H9 (cell line): ENCODE measurements at regions not wholly inside any gene's neighbourhood (a gene's known extent, or its start where the extent isn't known, plus 50 kb on each side); places are given as distances from the start of the nearest gene placed in this dataset.

Experiments
- DNase-seq: peaks from one replicate; pipeline ENCODE4 v3.0.0-alpha.2; 2017
- H2AFZ ChIP-seq: one replicate; pipeline ENCODE4 v1.6.1; 2013; ENCODE audit warnings: mild to moderate bottlenecking, low read length, control low read depth, moderate library complexity
- H2AK5ac ChIP-seq: 2 replicates; pipeline ENCODE4 v1.6.1; 2013; ENCODE audit warnings: low read length, control low read depth, mixed read lengths; ENCODE audit not compliant: insufficient read length
- H2BK120ac ChIP-seq: one replicate; pipeline ENCODE4 v1.6.1; 2013; ENCODE audit warnings: low read depth, mild to moderate bottlenecking, low read length, control low read depth, inconsistent platforms; ENCODE audit not compliant: poor library complexity, severe bottlenecking
- H2BK12ac ChIP-seq: 2 replicates; pipeline ENCODE4 v1.6.1; 2013; ENCODE audit warnings: low read length, control low read depth, mixed read lengths, low read depth; ENCODE audit not compliant: insufficient read length
- H2BK15ac ChIP-seq: 2 replicates; pipeline ENCODE4 v1.6.1; 2013; ENCODE audit warnings: low read depth, low read length, control low read depth
- H2BK20ac ChIP-seq: one replicate; pipeline ENCODE4 v1.6.1; 2013; ENCODE audit warnings: low read depth, mild to moderate bottlenecking, low read length, control low read depth, inconsistent platforms; ENCODE audit not compliant: poor library complexity, severe bottlenecking
- H2BK5ac ChIP-seq: 2 replicates; pipeline ENCODE4 v1.6.1; 2013; ENCODE audit warnings: low read length, control low read depth, mixed read lengths; ENCODE audit not compliant: insufficient read length
- H3K14ac ChIP-seq: 2 replicates; pipeline ENCODE4 v1.6.1; 2013; ENCODE audit warnings: low read length, control low read depth; ENCODE audit not compliant: insufficient read depth
- H3K18ac ChIP-seq: 2 replicates; pipeline ENCODE4 v1.6.1; 2013; ENCODE audit warnings: low read depth, mild to moderate bottlenecking, mixed read lengths, low read length, control low read depth; ENCODE audit not compliant: insufficient read length
- H3K23ac ChIP-seq: 2 replicates; pipeline ENCODE4 v1.6.1; 2013; ENCODE audit warnings: low read length, control low read depth, mixed read lengths, low read depth; ENCODE audit not compliant: insufficient read length
- H3K23me2 ChIP-seq: 2 replicates; pipeline ENCODE4 v1.6.1; 2013; ENCODE audit warnings: low read depth, mild to moderate bottlenecking, mixed read lengths, low read length, control low read depth; ENCODE audit not compliant: insufficient read length, poor library complexity, severe bottlenecking
- H3K27ac ChIP-seq: 2 replicates; pipeline ENCODE4 v1.5.1; 2013; ENCODE audit warnings: low read length, control low read depth, mixed read lengths, low read depth; ENCODE audit not compliant: insufficient read length
- H3K27me3 ChIP-seq: 2 replicates; pipeline ENCODE4 v1.6.1; 2013; ENCODE audit warnings: low read length, control low read depth, inconsistent platforms; ENCODE audit not compliant: insufficient read depth
- H3K4ac ChIP-seq: 2 replicates; pipeline ENCODE4 v1.6.1; 2013; ENCODE audit warnings: low read depth, mild to moderate bottlenecking, control low read depth, inconsistent platforms, low read length, moderate library complexity
- H3K4me1 ChIP-seq: 2 replicates; pipeline ENCODE4 v1.6.1; 2013; ENCODE audit warnings: low read length, control low read depth, inconsistent platforms; ENCODE audit not compliant: insufficient read depth
- H3K4me2 ChIP-seq: 2 replicates; pipeline ENCODE4 v1.6.1; 2013; ENCODE audit warnings: low read length, control low read depth, mixed read lengths; ENCODE audit not compliant: insufficient read length, insufficient read depth
- H3K56ac ChIP-seq: 2 replicates; pipeline ENCODE4 v1.6.1; 2013; ENCODE audit warnings: low read depth, mild to moderate bottlenecking, mixed read lengths, low read length, control low read depth; ENCODE audit not compliant: insufficient read length
- H3K79me1 ChIP-seq: 2 replicates; pipeline ENCODE4 v1.6.1; 2013; ENCODE audit warnings: low read depth, mild to moderate bottlenecking, moderate library complexity, low read length, control low read depth, inconsistent platforms; ENCODE audit not compliant: insufficient read depth, poor library complexity, severe bottlenecking
- H3K79me2 ChIP-seq: 2 replicates; pipeline ENCODE4 v1.6.1; 2013; ENCODE audit warnings: low read length, control low read depth, inconsistent platforms; ENCODE audit not compliant: insufficient read depth
- H3K9ac ChIP-seq: 2 replicates; pipeline ENCODE4 v1.6.1; 2013; ENCODE audit warnings: low read length, control low read depth, mixed read lengths; ENCODE audit not compliant: insufficient read length; ENCODE audit errors: extremely low read depth
- H3K9me3 ChIP-seq: one replicate; pipeline ENCODE4 v1.6.1; 2013; ENCODE audit warnings: low read depth, low read length, inconsistent platforms; ENCODE audit not compliant: control insufficient read depth
- H3T11ph ChIP-seq: one replicate; pipeline ENCODE4 v1.6.1; 2013; ENCODE audit warnings: mild to moderate bottlenecking, low read length, control low read depth, inconsistent platforms
- H4K20me1 ChIP-seq: one replicate; pipeline ENCODE4 v1.6.1; 2013; ENCODE audit not compliant: control insufficient read depth, insufficient read length, insufficient read depth
- H4K5ac ChIP-seq: 2 replicates; pipeline ENCODE4 v1.6.1; 2013; ENCODE audit warnings: low read depth, mild to moderate bottlenecking, mixed read lengths, low read length, control low read depth; ENCODE audit not compliant: insufficient read length
- H4K8ac ChIP-seq: replicated peaks from 2 replicates; pipeline ENCODE4 v1.6.1; 2013; ENCODE audit warnings: low read length, control low read depth, mixed read lengths, low read depth; ENCODE audit not compliant: insufficient read length
- H4K91ac ChIP-seq: 2 replicates; pipeline ENCODE4 v1.6.1; 2013; ENCODE audit warnings: low read depth, mild to moderate bottlenecking, moderate library complexity, mixed read lengths, low read length, control low read depth; ENCODE audit not compliant: insufficient read length
- H3K27ac Mint-ChIP-seq, 3 experiments: 2 replicates in 2 of 3; 3 replicates in 1 of 3; pipeline ENCODE4 v1.8.0; 2020 to 2021; ENCODE audit warnings: mixed read lengths in 3 of 3, mild to moderate bottlenecking in 1 of 3, moderate library complexity in 1 of 3
- H3K27me3 Mint-ChIP-seq: 2 replicates; pipeline ENCODE4 v1.8.0; 2021; ENCODE audit warnings: low read depth, mild to moderate bottlenecking, moderate library complexity, mixed read lengths
- H3K36me3 Mint-ChIP-seq, 3 experiments: 2 replicates in 2 of 3; 3 replicates in 1 of 3; pipeline ENCODE4 v1.8.0; 2020 to 2021; ENCODE audit warnings: low read depth in 3 of 3, mixed read lengths in 3 of 3; ENCODE audit not compliant: insufficient read depth in 1 of 3
- H3K4me1 Mint-ChIP-seq, 2 experiments: 2 replicates each; pipeline ENCODE4 v1.8.0; 2020; ENCODE audit warnings: mixed read lengths in 2 of 2
- H3K4me3 Mint-ChIP-seq, 2 experiments: 2 replicates in 1 of 2; 3 replicates in 1 of 2; pipeline ENCODE4 v1.8.0; 2020 to 2021; ENCODE audit warnings: mild to moderate bottlenecking in 2 of 2, mixed read lengths in 2 of 2, moderate library complexity in 1 of 2
- H3K9me3 Mint-ChIP-seq, 2 experiments: 2 replicates in 1 of 2; 3 replicates in 1 of 2; pipeline ENCODE4 v1.8.0; 2020; ENCODE audit warnings: mild to moderate bottlenecking in 2 of 2, mixed read lengths in 2 of 2, moderate library complexity in 1 of 2
- CTCF ChIP-seq: fragments of 200-600 bp; sonication (generic); conservative IDR thresholded peaks from 3 replicates; pipeline ENCODE4 v1.8.0; 2021; ENCODE audit warnings: antibody characterized with exemption, mild to moderate bottlenecking
- WGBS: extraction: QIAGEN DNeasy Blood & Tissue Kit; methylation state at CpG from one replicate; pipeline ENCODE4 v1.1.7; 2013; ENCODE audit warnings: missing lambda C conversion rate, low lambda C conversion rate, mixed read lengths; ENCODE audit not compliant: insufficient read length; ENCODE audit errors: extremely low coverage; 5-methylcytosine and 5-hydroxymethylcytosine counted together

- Histone ChIP-seq H3K79me2 (no peaks in the 10 kb centered on the region), H3T11ph (no peak overlapping the region), H4K91ac (no peak overlapping the region), H3K27me3 (no peaks in the 10 kb centered on the region), H3K56ac (no peak overlapping the region), H3K4me2 (no peak overlapping the region), H3K14ac (no peak overlapping the region), H3K23me2 (no peaks in the 10 kb centered on the region), H2BK20ac (no peak overlapping the region), H2BK12ac (no peak overlapping the region), H3K4me1 (no peaks in the 10 kb centered on the region), H3K23ac (no peak overlapping the region), H3K79me1 (no peaks in the 10 kb centered on the region), H3K18ac (peak overlapping the region; percentile 27), H3K4ac (no peak overlapping the region), H2BK15ac (no peak overlapping the region), H3K9me3 (no peaks in the 10 kb centered on the region), H4K5ac (no peak overlapping the region), H3K27ac (no peak overlapping the region), H2BK5ac (no peak overlapping the region), H4K20me1 (no peaks in the 10 kb centered on the region), H2BK120ac (no peak overlapping the region), H4K8ac (no peak overlapping the region), H2AFZ (no peak overlapping the region), H2AK5ac (no peak overlapping the region), H3K9ac (no peak overlapping the region)
- no CpG with 5 or more reads among the region's 4 CpGs for WGBS
- H3K27me3 Mint-ChIP-seq: no peaks in the 10 kb centered on the region; the same call in none of the 2 replicates
- no peak for TF ChIP-seq CTCF
- H3K36me3 Mint-ChIP-seq: peaks cover 6 to 18% (median 8%) of the 10 kb centered on the region in 3 experiments; a peak in 5 of 7 replicates
- DNase-seq: no peak
- no peak overlapping the region for H3K4me3 Mint-ChIP-seq
- peaks cover 7 to 9% of the 10 kb centered on the region in 2 experiments for H3K4me1 Mint-ChIP-seq
- peak overlapping the region in 2 of 3 experiments; percentile 25 to 52; a peak in 2 of 7 replicates for H3K27ac Mint-ChIP-seq
- H3K9me3 Mint-ChIP-seq: peaks cover 0 to 9% of the 10 kb centered on the region in 2 experiments; a peak in 4 of 5 replicates
Measured at GRCh38 chr18:46360102-46360699, 256.0 kb downstream of the HAUS1 start.
